Left renal pelvis (tissue), 4 donors: ENCODE measurements at regions not wholly inside any gene's neighbourhood (a gene's known extent, or its start where the extent isn't known, plus 50 kb on each side); places are given as distances from the start of the nearest gene placed in this dataset.

Experiments
- DNase-seq, 4 donors: peaks; one replicate each; pipeline ENCODE4 v3.0.0-alpha.2; 2013; ENCODE audit warnings: low read depth in 4 of 4, low spot score in 3 of 4

DNA sequence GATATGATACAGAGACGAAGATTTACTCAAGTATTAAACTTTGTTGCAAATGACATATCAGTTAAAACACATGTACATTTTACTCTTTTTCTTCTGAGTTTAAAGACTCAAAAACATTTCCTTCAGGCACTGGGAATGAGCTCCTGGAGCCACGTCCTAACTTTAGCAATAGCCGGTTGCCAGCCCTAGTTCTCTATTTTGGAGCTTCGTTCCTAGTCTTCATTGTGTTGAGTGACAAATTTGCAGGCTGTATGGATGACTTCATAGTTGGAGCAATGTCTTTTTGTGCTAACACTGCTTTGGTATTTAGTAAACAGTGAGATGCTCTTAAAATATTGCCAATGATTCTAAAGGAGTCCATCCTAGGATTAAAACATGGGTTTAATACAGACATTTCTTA is 190.9 kb downstream of the FAT4 start:
- DNase-seq, result no peak

DNA sequence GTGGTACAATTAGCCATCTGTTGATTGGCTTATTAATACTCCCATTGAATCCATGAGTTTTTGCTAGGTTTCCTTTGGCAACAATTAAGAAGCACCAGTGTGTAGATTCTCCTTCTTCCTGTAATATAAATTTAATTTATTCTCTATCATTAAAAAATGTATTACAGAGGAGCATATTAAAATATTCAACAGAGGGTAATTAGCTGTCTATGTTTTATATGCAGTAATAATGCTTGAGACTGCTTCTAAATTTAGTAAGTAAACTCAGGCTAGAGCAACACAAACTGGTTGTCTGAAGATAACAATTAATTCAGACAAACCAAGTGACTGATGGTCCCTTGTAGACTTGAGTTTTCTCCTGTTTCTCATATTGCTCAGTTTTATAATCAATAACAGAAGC is 192.4 kb downstream of the FAT4 start:
- no peak for DNase-seq

DNA sequence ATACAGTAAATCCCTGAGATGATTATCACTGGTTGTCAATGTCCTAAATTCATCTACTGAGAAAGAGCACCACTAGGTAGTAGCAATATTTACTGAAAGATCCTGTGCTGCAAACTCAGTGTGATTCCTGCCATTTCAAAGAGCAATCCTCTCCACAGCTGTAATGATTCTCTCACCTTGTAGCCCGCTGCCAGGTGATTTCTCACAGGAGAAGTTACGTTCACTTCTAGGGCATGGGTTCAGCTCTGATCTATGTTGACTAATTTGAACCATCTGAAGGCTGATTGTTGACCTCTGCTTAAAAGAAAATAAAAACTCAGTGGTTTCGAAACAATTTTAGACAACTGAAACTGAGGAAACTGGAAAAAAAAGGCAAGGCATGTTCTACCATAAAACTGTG is 197.0 kb downstream of the FAT4 start:
- DNase-seq, result no peak

DNA sequence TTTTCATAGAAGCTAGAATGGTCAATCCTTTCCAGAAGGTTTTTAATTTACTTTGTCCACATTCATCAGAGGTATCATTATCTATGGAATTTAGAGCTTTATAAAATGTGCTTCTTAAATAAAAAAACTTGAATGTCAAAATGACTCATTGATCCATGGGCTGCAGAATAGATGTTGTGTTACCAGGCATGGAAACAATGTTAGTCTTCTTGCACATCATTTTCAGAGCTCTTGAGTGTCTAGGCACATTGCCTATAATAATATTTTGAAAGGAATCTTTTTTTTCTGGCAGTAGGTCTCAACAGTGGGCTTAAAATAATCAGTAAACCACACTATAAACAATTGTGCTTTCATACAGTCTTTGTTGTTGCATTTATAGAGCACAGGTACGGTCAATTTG is 200.3 kb downstream of the FAT4 start:
- no peak for DNase-seq

DNA sequence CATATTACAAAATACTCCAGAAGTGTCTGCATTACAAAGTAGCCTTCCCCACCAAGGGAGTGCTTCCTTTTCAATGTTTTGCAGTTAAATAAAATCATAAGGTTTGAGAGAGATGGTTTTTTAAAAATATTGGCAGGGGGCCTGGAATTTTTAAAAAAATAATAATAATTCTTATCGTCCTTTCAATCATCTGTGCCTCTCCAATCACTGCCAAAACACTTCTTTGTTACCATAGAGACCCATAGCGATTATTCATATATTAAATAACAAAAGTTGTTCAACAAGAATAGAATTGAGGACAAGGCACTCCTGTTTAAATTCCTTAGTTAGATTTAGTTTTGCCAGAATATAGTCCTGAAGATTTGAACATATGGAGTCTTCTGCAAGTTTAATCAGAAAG is 203.1 kb downstream of the FAT4 start:
- DNase-seq, result no peak

DNA sequence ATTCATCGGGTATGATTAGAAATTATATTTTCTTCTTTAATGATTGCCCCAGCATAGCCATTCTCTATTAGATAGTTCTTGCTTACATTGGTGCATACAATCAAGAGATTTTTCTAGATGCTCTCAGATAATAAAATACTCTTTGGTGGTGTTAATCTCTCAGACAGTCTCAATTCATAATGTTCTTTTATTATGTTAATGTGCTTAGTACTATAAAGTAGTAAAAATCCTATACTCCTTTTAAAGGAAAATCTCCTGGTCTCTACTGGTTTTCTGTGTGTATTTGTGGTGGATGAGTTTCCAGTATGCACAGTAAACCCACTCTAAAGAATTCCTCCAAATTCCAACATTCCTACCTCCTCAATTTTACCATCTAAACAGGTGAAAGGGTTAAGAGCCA is 203.5 kb downstream of the FAT4 start:
- no peak for DNase-seq

DNA sequence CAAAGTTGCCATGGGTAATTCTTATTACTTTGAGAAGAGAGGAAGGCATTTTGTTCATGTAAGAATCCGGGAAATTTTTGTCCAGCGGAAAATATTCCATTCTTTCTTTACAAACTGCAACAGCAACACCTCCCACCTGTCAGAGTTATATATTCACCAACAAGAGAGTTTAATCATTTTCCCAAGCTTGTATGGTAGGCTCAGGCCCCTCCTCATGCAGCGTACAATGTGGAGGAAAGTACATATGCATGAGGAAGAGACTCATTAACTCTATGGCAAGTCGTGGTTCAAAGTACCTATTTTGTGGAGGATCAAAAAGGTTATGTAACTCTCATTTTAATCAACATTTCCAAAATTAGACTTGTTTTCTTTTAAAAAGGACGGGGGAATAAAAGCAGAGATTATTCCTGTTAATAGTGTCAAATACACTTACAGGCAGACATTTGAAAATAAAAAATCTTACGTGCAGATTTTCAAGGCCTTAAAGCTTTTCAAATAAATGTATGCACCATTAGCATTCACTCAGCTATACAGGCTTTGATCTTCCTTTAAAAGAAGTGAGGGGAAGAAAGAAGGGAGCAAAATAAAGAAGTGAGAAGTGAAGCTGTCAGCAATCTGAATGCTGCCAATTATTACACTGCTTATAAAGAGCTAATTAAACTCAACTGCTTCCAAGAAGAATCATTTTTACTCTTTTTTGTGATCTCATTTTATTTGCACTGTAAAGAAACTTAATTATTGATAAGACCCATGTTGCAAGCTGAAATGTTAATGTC is 204.8 kb downstream of the FAT4 start:
- peak; percentile 19 to 31 (median 28) for DNase-seq

DNA sequence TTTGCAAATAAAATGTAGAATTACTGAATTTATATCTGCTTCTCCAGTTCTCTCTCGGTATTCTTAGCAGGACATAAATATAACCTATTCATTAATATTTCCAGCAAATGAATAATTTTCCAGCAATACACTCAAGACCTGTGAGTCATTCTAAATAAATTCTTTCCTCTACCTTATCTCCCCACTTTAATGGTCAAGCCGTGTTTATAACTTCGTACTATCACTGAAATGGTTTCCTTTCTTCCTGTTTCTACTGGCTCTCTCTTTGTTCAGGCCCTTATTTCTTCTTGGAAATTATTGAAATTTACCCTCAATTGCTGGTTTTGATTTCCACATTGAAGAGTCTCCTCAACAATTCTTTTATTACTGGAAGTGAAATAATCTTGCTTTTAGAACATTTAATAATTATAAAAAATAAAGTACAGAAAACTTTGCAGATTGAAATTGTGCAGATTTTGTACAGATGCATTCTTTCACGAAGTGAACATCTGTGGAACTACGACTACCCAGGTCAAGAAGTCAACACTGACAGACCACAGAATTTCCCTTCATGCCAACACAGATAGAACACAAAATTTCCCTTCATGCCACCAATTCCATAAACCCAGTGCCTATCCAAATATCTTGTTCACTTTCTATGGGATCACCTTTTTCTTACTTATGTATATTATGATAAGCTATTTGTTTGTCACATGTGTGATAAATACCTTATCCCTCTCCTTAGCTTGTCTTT is 205.7 kb downstream of the FAT4 start:
- DNase-seq, result no peak

DNA sequence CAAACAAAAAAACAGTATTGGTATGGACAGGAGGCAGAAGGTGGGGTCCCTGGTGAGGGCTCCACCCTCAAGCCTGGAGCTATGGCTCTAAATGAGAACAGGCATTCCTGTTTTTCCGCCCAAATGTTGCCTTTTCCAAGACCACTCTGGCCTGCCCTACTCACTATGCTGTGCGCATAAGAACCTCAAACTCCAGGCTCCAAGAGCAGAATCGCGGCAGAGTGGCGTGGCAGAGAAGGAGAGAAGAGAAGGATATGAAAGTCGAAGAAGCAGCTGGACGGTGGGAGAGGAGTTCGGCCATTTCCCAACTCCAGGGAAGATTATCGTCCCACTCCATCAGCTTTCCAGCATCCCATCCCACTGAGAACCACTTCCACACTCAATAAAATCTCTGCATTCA is 207.8 kb downstream of the FAT4 start:
- no peak for DNase-seq

DNA sequence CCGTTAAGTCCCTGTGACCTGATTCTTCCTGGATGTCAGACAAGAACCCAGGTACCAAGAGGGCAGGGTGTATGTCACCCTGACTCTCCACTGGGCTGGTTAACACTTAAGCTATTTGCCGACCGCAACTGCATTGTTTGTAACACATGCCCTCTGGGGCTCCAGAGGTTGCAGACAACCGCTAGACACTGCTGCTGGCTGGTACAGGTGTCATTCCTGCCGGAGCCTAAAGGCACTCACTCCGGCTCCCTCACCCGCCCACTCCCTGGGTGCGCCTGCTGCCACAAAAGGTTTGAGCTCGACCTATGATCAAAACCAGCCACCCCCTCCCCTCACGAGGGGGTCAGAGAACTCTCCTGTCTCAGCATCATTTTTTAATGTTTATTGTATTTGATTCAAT is 208.2 kb downstream of the FAT4 start:
- DNase-seq, result no peak

DNA sequence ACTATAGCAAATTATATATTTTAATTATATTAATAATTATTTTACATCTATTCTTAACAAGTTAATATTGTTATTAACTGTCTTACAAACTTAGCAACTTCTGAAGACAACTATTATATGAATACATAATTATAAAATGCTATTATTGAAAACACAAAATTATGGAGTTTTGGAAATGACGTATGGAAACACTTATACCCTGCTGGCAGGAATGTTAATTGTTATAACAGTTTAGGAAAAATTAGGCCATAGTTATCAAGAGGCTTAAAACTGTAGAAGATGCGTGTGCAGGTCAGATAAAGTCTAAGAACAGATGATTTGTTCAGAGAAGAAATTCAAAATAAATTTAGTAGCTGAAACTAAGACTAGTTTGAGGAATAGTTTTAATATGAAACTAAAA is 211.7 kb downstream of the FAT4 start:
- no peak for DNase-seq

DNA sequence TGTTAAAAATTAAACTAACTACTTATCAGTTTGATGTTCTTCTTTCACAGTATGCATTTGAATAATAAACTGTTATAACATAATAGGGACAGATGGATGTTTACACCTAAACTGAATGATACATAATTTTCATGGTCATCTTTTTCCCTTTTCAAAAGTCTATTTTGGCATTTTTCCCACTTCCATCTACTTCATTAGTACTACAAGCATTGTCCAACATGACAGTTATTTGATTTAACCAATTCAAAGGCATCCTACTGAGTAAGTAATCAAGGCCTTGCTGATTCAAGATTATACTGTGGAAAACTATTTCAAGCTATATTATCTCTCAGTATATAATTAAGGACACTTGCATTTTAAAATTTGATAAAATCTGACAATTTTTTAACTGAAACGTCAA is 212.9 kb downstream of the FAT4 start:
- no peak for DNase-seq

DNA sequence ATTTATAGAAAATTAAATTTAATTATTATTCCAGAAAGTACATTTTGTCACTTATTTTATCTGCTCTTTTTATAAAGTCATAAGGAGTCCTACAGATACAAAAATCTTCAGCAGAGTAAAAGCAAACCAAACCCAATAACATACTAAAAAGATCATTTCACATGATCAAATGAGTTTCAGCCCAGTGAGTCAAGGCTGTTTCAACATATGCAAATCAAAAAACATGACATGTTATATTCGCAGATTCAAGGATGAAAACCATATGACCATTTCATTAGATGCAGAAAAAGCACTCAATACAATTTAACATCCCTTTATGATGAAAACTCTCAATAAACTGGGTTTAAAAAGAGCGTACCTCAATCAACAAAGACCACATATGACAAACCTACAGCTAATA is 214.3 kb downstream of the FAT4 start:
- no peak for DNase-seq

DNA sequence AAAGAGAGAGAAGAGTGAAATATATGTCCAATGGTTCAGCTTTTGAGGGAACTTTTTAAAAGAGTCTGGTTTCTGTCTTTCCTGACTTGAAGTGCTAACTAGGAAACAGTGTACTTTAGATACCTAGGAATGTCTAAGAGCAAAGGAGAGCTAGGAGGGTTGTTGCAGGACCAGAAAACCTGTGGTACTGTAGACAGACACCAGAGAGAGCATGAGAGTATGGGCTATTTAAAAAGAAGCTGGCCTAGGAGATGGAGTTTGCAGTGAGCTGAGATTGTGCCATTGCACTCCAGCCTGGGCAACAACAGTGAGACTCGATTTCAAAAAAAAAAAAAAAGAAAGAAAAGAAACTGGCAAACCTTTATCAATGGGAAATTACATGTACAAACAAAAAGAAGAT is 223.9 kb downstream of the FAT4 start:
- no peak for DNase-seq

DNA sequence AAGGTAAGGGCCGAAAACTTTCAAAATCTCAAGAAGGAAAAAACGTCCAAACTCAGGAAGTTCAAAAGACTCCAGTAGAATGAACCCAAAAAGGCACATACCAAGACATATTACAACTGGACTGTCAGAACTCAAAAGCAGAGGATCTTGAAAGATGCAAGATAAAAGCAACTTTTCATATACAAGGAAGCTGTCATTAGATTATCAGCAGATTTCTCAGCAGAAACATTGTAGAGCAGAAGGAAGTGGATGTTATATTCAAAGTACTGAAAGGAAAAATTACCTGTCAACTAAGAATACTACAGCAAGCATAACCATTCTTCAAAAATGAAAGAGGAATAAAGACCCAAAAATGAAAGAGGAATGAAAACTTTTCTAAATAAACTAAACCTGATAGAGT is 224.9 kb downstream of the FAT4 start:
- no peak for DNase-seq

DNA sequence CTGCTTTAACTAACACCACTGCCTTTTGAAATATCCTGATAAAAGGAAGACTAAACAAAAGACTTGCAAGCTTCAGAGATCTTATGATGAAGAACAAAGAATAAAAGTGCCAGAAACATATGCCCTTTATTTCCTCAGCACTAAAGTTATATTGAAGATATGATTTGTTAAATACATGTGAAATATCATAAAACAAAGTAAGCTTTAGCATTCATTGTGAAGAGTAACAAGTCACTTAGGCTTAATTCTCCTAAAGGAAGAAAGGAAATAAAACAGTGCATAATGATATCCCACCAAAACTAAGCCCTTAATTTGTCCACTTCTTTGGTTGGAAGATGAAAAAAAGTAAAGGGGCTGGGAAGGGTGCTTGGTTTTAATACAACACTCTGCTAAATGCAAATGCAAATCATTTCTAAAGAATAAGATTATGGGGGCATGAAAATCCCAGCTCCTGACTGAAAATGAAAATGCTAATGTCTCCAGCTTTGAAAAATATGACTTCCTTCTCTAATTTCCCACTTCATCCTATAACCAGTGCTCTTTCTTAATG is 227.2 kb downstream of the FAT4 start:
- DNase-seq, result no peak

DNA sequence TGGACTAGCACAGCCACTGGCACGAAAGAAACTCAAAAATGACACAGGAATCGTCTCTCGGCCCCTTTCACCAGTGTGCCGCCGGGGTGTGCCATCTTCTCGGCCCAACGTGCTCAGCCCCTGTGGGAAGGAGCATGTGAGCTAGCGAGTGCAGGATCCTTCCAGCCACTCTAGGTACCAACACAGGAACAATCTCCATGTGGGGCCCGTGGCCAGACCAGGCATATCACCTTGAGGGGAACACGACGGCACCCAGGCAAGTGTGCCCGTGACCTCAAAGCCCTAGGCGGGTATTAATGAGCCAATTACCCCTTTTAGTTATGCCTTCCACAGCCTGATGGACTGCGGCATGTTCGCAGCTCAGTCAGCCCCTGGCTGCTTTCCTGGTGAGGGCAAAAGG is 231.5 kb downstream of the FAT4 start:
- DNase-seq, result no peak

DNA sequence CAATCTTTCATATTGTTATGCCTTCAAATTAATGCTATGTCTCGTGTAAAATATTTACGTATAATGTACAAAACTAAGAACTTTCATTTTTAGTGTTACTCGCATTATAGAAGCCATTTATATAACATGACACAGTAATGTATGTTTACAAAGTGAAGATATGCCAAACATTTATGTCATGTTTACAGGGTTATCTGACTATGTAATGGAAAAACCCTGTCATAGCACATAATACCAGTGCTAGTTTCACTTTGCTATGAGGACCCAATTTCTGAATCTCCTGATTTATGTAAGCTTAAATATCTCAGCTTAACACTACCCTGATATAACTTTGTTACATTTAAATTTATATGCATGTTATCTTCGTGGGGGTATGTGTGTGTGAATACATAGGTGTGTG is 233.1 kb downstream of the FAT4 start:
- DNase-seq, result no peak

DNA sequence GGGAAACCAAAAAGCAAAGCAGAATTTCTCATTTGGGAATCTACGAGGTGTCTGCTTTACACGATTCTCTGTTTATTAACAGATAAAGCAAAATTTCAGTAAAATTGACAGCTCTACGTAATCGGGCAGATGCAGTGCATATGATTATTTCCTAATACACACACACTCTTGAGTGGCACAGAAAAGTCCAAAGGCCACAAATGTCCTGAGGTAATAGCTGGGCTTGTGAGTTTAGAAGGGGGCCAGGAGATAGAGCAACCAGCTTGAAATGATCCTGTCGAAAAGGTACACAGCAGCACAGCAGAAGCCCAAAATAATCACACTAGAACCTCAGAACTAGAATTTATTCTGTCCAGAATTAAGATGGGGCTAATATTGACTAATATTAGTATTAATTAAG is 236.0 kb downstream of the FAT4 start:
- no peak for DNase-seq

DNA sequence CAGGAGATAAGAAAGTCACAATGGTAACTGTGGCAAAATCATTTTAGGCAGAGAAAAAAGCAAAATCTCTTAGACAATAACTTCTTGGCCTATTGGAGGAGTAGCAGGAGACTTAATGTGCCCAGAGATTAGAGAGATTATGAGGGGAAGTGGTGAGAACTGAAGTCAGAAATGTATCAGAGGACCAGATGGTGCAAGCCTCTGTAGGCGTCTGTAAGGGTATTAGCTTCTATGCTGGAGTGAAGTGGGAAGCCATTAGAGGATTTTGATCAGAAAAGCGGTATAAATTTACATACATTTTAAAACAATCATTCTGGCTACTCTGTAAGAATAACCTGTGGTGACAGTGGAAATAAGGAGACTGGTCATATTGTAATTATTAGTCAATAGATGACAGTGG is 236.7 kb downstream of the FAT4 start:
- DNase-seq, result no peak

DNA sequence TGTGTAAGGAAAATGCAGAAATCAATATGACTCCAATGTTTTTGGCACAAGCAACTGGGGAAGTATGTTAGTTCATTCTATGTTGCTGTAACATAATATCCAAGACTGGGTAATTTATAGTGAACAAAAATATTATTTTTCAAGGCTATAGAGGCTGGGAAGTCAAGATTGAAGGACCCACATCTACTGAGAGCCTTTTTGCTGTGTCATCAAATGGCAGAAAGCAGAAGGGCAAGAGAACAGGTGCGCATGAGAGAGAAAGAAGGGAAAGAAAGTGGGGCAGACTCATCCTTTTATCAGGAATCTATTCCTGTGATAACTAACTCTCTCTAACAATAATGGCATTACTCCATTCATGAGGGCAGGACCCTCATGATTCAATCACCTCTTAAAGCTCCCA is 237.2 kb downstream of the FAT4 start:
- DNase-seq, result no peak

DNA sequence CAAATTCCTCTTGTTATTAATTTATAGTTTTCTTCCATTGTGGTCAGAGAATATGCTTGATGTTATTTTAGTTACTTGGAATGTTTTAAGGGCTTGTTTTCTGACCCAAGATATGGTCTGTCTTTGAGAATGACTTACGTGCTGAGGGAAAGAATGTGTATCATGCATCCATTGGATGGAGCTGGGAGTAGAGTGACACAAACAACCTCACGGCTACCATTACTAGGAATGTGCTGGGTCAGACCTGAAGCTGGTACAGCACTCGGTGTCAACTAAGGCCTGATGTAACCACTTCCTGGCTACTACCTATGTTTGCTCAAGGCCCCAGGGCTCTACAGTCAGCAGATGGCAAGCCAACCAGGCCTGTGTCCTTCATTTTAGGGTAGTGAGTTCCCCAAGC is 257.8 kb downstream of the FAT4 start:
- DNase-seq, result no peak
